NCI-H460 (cell line): ENCODE measurements at regions not wholly inside any gene's neighbourhood (a gene's known extent, or its start where the extent isn't known, plus 50 kb on each side); places are given as distances from the start of the nearest gene placed in this dataset.

ENCODE experiments used
- DNase-seq: peaks from one replicate; pipeline ENCODE4 v3.0.0-alpha.2; 2016; ENCODE audit warnings: low read depth; ENCODE audit errors: extremely low read depth

DNA sequence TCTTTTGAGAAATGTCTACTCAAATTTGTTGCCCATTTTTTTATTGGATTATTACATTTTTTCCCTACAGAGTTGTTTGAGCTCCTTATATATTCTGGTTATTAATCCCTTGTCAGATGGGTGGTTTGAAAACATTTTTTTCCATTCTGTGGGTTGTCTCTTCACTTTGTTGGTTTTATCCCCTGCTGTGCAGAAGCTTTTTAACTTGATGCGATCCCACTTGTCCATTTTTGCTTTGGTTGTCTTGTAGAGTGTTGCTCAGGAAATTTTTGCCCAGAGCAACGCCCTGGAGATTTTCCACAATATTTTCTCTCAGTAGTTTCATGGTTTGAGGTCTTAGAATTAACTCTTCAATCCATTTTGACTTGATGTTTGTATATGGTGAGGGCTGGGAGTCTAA, 592.8 kb upstream of the GOT2 start:
- no peak for DNase-seq

DNA sequence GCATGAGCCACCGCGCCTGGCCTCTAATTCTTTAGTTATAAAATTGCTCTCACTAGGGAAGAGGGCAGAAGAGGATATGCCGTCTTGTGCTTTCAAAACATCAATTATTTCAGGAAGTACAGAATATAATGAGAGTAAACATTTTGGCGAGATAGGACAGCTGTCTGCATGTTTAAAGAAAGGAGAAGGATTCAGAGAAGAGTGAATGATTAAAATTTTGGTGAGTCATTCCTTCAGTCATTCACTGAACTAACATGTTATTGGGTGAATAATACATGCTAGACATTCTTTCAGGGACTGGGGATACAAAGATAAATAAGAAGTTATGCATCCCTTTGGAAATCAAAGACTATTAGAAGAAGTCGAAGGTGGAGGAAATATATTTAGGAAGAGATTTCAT, 590.3 kb upstream of the GOT2 start:
- DNase-seq: no peak

DNA sequence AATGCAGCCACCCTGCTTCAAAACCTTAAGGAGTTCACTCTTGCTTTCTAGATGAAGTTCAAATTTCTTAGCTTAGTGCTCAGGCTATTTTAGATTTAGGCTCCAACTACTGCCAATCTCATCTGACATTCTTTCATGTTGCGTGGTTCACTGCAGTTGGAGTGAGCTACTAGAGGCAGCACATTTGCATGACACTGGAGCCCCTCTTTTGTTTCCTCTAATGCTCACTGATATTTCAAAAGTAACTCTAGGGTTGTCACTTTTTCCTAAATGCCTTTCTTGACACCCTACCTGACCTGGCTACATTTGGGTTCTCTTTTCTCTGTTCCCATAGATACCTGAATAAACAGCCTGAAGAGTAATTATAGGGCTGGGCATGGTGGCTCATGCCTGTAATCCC, 586.5 kb upstream of the GOT2 start:
- no peak for DNase-seq

DNA sequence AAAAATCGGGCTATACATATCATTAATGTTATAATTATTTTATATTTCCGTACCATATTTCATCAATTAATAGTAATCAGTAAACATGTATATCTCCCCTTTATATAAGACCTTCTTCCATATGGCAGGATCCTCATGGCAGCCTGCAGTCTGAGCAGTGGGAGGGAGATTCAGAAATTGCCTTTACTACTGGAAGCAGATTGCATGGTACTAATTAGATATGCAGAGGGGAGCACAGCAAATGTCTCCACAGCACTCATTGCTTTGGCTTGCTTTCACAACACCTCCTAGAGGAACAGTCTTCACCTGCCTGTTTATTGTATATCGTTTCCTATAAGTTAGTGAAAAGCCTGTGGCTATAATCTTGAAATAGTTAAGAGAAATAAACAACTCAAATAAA, 585.8 kb upstream of the GOT2 start:
- DNase-seq: no peak

DNA sequence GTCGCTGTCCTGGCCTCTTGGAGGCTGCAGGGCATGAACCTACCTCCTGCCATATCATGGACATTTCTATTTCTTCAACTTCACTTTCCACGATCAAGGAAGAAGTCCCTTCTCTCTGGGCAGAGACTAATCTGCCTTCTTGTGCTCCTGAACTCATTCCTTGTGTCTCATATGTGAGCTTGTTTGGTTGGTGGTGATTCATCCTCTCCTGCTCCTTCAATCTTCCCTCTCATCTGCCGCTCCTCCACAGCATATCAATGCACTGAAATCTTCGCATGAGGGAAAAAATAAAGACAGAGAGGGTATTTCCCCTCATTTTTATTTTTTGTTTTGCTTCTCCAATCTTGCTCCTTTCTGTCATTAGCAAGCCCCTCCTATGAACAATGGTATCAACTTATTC, 571.7 kb upstream of the GOT2 start:
- no peak for DNase-seq

DNA sequence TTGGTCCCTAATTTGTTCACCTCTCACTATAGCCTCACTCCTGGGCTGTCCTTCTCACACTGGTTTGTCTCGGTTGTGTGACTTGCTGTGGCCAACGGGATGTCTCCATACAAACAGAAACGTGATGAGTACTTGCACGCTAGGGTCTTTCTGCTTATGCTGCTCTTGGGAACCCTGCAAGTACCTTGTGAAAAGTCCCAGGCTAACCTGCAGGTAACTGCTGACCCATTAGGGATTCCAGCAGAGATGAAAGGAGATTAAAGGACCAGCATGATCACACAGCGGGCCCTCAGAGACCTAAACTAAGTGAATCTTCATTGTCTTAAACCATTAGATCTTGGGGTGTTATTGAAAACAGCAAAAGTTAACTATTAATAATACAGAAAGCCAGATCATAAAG, 562.8 kb upstream of the GOT2 start:
- peak; percentile 17 for DNase-seq

DNA sequence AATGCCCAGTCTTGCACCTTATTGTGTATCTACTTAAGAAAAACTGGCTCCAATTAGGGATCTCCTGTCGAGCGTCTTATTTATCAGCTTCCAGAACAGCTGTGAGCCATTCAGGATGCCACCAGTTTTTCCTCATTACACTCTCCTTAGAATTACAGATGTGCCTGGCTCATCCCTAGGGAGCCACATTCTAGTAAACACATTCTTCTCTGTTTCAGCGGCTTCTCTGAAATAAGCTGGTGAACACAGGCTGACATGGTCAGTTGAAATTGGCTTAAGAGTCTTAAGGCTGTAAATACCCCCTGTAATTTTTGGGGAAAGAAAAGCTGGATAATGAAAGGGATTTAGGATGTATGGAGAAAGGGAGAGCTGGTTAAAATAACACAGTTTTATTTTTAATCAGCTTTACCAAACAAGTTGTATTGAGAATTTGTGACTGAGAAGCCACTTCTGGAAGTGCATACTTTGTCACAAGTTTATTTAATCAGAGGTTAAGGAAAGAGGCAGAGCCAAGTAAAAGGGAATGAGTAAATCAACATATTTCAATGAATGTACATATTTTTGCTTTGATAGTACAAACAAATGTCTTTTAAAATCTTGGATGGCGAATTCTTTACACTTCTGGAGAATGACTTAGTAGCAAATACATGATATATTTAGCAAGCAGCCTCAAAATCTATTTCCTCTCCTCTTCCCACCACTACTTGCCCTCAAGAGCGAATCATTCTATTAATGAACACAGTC, 562.0 kb upstream of the GOT2 start:
- peak; percentile 42 for DNase-seq

DNA sequence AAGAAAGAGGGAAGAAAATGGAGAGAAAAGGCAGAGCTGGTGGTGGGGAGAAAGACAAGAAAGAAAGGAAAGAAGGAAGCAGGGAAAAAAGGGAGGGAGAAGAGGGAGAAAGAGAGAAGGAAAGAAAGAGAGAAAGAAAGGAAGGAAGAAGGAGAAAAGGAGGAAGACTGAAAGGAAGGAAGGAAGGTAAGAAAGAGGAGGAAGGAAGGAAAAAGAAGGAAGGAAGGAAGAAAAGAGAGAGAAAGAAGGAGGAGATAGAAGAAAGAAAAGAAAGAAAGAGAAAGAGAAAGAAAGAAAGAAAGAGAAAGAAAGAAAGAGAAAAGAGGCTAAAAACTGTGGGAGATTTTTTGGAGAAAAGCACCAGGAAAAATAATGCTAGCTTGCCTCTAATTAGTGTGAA, 561.4 kb upstream of the GOT2 start:
- no peak for DNase-seq

DNA sequence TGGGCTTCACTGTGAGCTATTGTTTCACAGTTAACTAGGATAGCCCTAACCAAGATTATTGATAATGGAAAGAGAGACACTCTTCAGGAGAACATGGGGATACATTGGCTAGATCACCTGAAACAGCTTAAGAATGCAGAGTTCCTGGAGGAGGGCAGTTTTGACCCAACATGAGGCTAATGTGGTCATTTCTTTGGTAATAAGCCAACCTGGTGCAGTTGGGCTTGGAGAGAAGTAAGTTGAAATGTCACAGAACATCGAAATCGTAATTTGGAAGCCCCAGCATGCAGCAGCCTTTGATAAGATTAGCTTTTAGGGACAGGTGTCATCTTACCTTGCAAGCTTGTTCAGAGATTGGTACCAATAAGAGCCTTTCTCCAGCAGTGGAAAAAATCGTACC, 556.6 kb upstream of the GOT2 start:
- DNase-seq: no peak

DNA sequence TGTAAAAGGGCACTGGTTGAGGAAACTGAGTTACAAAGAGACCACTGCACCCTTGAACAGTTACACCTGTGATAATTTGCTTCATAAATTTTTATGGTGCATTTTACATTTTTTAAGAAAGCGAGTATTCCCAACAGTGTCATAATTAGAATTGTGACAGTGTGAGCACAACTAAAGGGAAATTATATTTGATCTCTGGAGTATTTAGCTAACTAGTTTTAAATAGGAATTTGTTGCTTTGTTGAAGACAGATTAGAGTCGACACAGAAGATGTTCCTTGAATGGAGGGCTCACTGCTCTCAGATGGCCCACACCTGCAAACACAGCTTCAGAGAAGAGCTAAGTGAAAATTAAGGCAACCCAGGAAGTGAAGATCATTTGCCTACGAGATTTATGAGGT, 555.0 kb upstream of the GOT2 start:
- DNase-seq: no peak

DNA sequence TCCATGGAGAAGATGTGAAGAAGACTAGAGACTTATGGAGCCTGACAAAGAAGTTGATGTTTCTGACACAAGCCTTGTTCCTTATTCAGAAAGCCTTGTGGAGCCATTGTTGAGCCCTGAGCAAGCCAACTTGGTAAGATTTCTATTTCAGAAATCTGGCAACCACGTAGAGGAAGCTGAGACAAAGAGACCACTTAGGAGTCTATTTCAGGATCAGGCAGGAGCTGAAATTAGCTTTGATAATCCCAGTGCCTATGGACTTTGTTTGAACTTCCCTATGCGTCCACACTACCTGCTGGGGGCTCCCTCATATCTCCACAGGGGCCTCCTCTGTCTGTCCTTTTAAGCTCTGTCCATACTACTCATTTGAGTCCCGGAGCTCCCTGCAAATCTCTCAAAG, 540.0 kb upstream of the GOT2 start:
- no peak for DNase-seq

DNA sequence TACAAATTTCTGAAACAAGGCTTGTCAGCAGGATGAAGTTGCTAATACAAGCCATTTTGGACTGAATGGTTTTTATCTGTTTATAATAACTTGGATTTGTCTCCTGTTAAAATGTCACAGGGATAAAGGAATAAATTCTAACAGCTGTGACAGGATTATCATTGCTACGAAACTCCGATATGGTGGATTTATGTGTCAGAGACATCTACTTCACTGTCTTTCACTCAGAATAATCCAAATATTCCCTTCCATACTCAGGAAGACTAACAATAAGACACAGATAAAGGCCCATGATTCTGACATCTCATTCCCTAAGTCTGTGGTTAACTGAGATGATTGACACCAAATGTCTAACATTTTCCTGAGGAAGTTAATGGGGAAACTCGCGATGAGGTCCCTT, 529.8 kb upstream of the GOT2 start:
- DNase-seq: no peak

DNA sequence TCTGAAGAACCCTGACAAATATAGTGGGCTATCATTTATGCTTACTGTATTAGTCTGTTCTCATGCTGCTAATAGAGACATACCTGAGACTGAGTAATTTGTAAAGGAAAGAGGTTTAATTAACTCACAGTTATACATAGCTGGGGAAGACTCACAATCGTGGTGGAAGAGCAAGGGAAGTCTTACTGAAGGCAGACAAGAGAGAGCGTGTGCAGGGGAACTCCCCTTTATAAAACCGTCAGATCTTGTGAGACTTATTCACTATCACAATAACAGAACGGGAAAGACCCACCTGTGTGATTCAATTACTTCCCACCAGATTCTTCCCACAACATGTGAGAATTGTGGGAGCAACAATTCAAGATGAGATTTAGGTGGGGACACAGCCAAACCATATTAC, 526.8 kb upstream of the GOT2 start:
- no peak for DNase-seq

DNA sequence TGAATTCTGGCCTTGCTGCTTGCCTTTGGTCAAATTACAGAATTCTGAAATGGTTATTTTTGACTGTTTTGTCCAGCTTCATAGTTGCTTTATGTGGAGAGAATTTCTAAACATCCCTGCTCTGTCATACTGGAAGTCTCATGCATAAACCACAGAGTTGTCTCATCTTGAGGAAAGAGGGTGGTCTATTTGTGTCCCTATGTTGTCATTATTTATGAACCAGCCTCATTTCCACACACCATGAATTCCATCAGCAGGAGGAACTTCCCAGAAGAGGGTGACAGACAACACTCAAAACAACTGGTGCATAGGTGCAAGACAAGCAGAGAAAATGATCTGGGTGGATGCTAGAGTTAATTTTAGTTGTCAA, 525.8 kb upstream of the GOT2 start:
- DNase-seq: no peak

DNA sequence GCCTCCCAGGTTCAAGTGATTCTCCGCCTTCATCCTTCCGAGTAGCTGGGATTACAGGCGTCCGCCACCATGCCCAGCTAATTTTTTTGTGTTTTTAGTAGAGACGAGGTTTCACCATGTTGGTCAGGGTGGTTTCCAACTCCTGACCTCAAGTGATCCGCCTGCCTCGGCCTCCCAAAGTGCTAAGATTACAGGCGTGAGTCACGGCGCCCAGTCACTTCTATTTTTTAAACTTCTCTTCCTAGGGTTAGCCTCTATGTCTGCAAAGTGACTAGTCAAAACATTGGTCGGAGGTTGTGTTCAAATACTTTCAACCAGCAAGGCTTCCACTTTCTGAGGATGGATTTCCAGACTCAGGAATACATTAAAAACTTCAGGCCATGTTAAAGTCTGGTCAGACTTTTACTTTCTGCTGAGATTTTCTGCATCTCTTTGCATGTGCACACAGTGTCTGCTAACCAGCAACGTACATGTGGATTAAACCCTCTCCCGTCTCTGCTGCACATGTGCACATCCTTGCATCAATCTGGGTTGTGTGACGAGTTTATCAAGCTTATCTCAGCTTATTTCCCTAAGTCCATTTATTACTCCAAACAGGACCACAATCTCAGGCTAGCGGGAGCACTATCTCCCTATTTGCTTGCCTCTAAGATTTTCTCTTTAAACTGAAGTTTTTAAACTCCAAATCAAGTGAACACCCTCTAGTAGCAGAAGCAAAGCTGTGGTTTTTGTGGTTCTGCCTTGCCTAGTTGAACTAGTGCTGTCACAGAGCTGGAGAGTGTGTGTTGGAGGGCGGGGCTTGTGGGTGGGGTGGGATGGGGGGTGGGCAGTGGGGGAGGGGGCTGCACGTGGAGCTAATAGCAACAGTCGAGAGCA, 525.2 kb upstream of the GOT2 start:
- no peak for DNase-seq

DNA sequence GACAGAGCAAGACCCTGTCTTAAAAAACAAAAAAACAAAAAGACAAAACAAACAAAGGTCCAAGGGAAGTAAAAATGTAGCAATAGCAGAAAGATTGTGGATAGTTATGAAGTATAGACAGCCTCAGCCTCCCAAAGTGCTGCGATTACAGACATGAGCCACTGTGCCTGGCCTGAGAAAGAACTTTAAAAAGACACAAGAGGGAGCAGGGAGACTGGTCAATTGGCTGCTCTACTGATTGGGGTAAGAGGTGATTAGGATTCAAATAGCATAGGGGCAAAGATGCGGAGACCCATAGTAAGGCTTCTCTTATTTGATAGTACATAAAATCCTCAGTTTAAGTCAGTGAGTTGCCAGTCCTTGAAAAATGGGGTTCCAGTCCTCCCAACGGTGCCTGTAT, 518.2 kb upstream of the GOT2 start:
- no peak for DNase-seq

DNA sequence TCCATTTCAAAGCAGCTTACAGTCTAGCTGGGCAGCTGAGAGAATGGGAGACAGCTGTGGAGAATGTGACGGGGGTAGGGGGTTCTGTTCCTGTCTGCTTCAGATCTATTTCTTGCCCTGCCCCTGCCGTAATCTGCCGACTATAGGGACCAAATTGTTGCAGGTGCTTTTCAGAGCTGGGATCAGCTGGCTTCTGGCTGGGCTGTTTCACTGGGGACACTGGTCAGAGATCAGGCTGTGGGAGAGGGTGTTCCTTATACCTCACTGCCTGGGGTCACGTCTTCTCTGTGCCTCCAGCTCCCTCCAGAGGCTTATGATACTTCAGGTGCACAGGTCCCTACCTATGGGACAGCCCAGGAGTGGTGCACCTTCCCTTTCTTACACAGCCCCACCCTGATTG, 514.9 kb upstream of the GOT2 start:
- peak; percentile 13 for DNase-seq

DNA sequence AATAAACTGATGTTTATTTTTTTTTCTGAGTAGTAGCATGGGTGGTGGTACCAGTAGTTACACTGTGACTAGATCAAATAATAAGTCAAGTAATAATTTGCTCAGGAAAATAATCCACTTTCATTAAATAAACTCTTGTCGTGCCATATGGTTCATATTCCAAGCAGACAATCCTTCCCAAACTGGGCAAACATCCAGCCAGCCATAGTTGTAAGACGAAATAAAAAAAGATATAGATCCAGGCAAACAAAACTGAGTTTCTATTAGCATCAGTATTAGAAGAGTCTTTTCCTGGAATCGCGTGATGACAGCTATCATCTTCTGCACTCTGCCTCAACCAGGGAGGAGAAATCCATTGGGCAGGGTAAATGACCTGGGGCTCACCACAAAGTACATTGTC, 508.4 kb upstream of the GOT2 start:
- DNase-seq: no peak

DNA sequence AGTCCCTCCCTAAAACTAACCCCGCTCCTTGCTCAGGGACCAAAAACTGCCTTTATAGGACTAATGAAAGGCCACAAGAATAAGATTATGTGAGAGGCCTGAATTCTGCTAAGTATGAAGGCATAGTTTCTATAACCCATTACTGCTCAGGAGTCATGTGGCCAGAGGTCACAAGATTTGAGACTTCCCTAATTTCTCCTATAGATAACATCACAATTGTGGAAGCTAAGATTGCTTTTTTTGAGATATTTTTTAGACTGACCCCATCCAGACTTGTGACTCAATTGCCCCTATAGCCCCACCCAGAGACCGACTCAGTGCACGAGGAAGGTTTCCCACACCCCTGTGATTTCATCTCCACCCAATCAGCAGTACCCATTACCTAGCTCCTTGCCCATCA, 504.1 kb upstream of the GOT2 start:
- no peak for DNase-seq

DNA sequence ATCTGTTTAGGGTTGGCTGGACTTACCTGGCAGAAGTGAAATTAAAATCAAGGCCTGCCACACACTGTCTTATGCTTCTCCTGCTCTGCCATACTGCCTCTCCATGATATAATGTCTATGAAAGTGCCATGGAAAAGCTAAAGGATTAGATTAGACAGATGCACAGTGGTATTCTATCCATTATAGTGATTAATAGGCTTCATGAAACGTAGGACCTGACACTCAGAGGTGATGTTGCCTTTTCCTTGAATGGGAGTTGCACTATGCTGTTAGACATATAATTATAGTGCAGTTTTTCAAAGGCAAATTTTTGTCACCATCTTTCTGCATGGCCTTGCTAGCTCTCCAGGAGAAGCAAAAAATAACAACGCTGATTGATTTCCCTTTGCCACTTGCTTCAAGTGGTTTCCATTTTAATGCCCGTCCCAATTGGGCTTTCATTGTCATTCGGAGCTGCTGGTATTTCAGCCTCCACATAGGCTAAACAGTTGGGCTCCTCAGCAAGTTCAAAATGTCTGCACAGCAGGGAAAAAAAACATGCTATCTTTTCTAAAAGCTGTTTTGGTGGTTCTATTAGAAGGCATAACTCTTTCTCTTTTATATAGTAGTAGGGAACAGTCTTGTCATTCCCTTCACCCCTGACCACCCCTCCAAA, 502.8 kb upstream of the GOT2 start:
- no peak for DNase-seq

DNA sequence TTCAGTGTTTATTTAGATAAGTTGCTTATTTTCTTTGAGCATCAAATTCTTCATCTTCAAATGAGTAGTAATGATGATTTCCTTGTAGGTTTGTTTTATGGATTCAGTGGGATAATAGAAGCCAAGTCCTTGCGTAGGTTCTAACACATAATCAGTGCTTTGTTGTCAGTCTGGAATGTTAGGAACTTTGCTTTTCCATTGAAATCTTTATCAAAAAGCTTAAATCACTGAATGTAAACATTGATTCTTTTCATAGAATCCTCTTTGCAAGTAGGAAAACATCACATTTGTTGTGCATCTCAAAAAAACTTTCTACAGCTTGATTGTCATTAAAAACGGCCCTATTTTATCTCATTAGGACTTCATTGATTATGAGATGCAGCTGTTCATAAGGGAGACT, 490.3 kb upstream of the GOT2 start:
- DNase-seq: no peak

DNA sequence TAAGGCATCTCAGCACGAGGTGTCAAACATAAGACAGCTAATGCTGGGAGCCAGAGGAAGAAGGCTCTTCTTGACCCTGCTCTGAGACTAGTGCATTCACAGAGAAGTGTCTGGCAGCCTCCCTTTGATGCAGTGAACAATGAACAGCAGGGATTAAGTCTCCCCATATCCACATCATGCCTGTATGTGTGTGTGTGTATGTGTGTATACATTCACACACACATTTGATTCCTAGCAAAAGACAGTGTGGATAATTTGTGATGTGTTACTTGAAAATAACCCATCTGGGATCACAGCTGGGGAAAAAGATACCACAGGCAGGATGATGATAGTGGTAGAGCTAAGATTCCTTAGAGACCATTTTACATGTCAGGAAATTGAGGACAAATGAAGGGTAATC, 485.9 kb upstream of the GOT2 start:
- no peak for DNase-seq
